PC-9 (cell line): ENCODE measurements at regions not wholly inside any gene's neighbourhood (a gene's known extent, or its start where the extent isn't known, plus 50 kb on each side); places are given as distances from the start of the nearest gene placed in this dataset.
"Not testable (repeated sequence)": the region's sequence is repeated elsewhere in the genome, so short reads cannot be mapped to it uniquely, and the experiment has no call there.

Experiments
- EZH2 ChIP-seq: fragments of 200-600 bp; sonication (generic); IDR thresholded peaks from 2 replicates; pipeline ENCODE4 v1.8.0; 2017; ENCODE audit warnings: antibody characterized with exemption, low read depth
- TF ChIP-seq, protein P1 (sequence below): fragments of 200-600 bp; sonication (generic); conservative IDR thresholded peaks from 2 replicates; pipeline ENCODE4 v1.6.1; 2017; ENCODE audit warnings: mixed run types, antibody characterized with exemption, mild to moderate bottlenecking, moderate library complexity

- TF ChIP-seq, protein P1, sequence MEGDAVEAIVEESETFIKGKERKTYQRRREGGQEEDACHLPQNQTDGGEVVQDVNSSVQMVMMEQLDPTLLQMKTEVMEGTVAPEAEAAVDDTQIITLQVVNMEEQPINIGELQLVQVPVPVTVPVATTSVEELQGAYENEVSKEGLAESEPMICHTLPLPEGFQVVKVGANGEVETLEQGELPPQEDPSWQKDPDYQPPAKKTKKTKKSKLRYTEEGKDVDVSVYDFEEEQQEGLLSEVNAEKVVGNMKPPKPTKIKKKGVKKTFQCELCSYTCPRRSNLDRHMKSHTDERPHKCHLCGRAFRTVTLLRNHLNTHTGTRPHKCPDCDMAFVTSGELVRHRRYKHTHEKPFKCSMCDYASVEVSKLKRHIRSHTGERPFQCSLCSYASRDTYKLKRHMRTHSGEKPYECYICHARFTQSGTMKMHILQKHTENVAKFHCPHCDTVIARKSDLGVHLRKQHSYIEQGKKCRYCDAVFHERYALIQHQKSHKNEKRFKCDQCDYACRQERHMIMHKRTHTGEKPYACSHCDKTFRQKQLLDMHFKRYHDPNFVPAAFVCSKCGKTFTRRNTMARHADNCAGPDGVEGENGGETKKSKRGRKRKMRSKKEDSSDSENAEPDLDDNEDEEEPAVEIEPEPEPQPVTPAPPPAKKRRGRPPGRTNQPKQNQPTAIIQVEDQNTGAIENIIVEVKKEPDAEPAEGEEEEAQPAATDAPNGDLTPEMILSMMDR, result not testable (repeated sequence)
- TF ChIP-seq EZH2, result not testable (repeated sequence)
Observed at GRCh38 chr21:27860314-27860955, 893.5 kb upstream of the ADAMTS5 start.
